ENCODE measurements at regions not wholly inside any gene's neighbourhood (a gene's known extent, or its start where the extent isn't known, plus 50 kb on each side); places are given as distances from the start of the nearest gene placed in this dataset.

GRCh38 chr3:159565313-159565712, 423.3 kb upstream of the IL12A start:
- Histone ChIP-seq H3K9me2 (ENCODE audit: insufficient read depth, low read length) (no peaks in the 10 kb centered on the region), H3K36me3 (ENCODE audit: insufficient read depth, low read length) (no peaks in the 10 kb centered on the region), H3F3A (ENCODE audit: insufficient read depth, low read length, poor library complexity, severe bottlenecking) (no peaks in the 10 kb centered on the region), H3K27me3 (ENCODE audit: insufficient read depth, low read depth, low read length) (no peaks in the 10 kb centered on the region), H3K9me3 (ENCODE audit: low read length) (no peaks in the 10 kb centered on the region), H2AFZ (ENCODE audit: low read depth, low read length) (no peak overlapping the region), H4K20me1 (ENCODE audit: insufficient read depth) (no peaks in the 10 kb centered on the region), H3K79me2 (replicated peaks; ENCODE audit: insufficient read depth, low read length) (no peaks in the 10 kb centered on the region), H3K4me3 (ENCODE audit: low read length) (no peak overlapping the region), H3K4me2 (ENCODE audit: low read length) (no peak overlapping the region), H3K9ac (ENCODE audit: low read length) (no peak overlapping the region), H3K27ac (ENCODE audit: low read length) (no peak overlapping the region)
- TF ChIP-seq CTCF (IDR thresholded peaks at IDR 0.05; ENCODE audit: poor library complexity, severe bottlenecking) (no peak), SMC3 (conservative IDR thresholded peaks at IDR 0.05; ENCODE audit: poor library complexity) (no peak), TAF1 (IDR thresholded peaks at IDR 0.05; ENCODE audit: low read depth) (no peak), EZH2 (IDR thresholded peaks at IDR 0.05; ENCODE audit: borderline replicate concordance, insufficient read depth, low read length, poor library complexity, severe bottlenecking) (no peak), RAD21 (conservative IDR thresholded peaks at IDR 0.05) (no peak), EP300 (conservative IDR thresholded peaks at IDR 0.05; ENCODE audit: poor library complexity, severe bottlenecking) (no peak), REST (IDR thresholded peaks at IDR 0.05; ENCODE audit: borderline replicate concordance) (no peak), MXI1 (conservative IDR thresholded peaks at IDR 0.05; ENCODE audit: poor library complexity, severe bottlenecking) (no peak), POLR2AphosphoS5 (IDR thresholded peaks at IDR 0.05) (no peak)

GRCh38 chr3:159583662-159584061, 405.0 kb upstream of the IL12A start:
- H3K27me3 ChIP-seq (ENCODE audit: insufficient read depth, low read depth, low read length): no peaks in the 10 kb centered on the region
- no peak for TF ChIP-seq CTCF (IDR thresholded peaks at IDR 0.05; ENCODE audit: poor library complexity, severe bottlenecking)
- TF ChIP-seq REST (IDR thresholded peaks at IDR 0.05; ENCODE audit: borderline replicate concordance): no peak
- no peak for TF ChIP-seq EZH2 (IDR thresholded peaks at IDR 0.05; ENCODE audit: borderline replicate concordance, insufficient read depth, low read length, poor library complexity, severe bottlenecking)
- TF ChIP-seq POLR2AphosphoS5 (IDR thresholded peaks at IDR 0.05): no peak
- no peak for TF ChIP-seq EP300 (conservative IDR thresholded peaks at IDR 0.05; ENCODE audit: poor library complexity, severe bottlenecking)
- TF ChIP-seq MXI1 (conservative IDR thresholded peaks at IDR 0.05; ENCODE audit: poor library complexity, severe bottlenecking): no peak
- no peak for TF ChIP-seq TAF1 (IDR thresholded peaks at IDR 0.05; ENCODE audit: low read depth)
- no peak for TF ChIP-seq RAD21 (conservative IDR thresholded peaks at IDR 0.05)
- no peak for TF ChIP-seq SMC3 (conservative IDR thresholded peaks at IDR 0.05; ENCODE audit: poor library complexity)
- H3K4me3 ChIP-seq (ENCODE audit: low read length): no peak overlapping the region
- H3K36me3 ChIP-seq (ENCODE audit: insufficient read depth, low read length): no peaks in the 10 kb centered on the region
- no peak overlapping the region for H3K4me2 ChIP-seq (ENCODE audit: low read length)
- H3K9ac ChIP-seq (ENCODE audit: low read length): no peak overlapping the region
- no peak overlapping the region for H3K27ac ChIP-seq (ENCODE audit: low read length)
- no peak overlapping the region for H2AFZ ChIP-seq (ENCODE audit: low read depth, low read length)
- no peaks in the 10 kb centered on the region for H3K9me3 ChIP-seq (ENCODE audit: low read length)
- no peaks in the 10 kb centered on the region for H3K9me2 ChIP-seq (ENCODE audit: insufficient read depth, low read length)
- no peaks in the 10 kb centered on the region for H3F3A ChIP-seq (ENCODE audit: insufficient read depth, low read length, poor library complexity, severe bottlenecking)
- H4K20me1 ChIP-seq (ENCODE audit: insufficient read depth): no peaks in the 10 kb centered on the region
- H3K79me2 ChIP-seq (replicated peaks; ENCODE audit: insufficient read depth, low read length): no peaks in the 10 kb centered on the region

All from neural cell (in vitro differentiated cells).